LNCaP clone FGC (cell line): ENCODE measurements at regions not wholly inside any gene's neighbourhood (a gene's known extent, or its start where the extent isn't known, plus 50 kb on each side); places are given as distances from the start of the nearest gene placed in this dataset.
"Not testable (repeated sequence)": the region's sequence is repeated elsewhere in the genome, so short reads cannot be mapped to it uniquely, and the experiment has no call there.

Experiments used
- DNase-seq: peaks from one replicate; pipeline ENCODE4 v3.0.0-alpha.2; 2011; ENCODE audit warnings: low read depth
- H3K4me3 ChIP-seq: 2 replicates; pipeline ENCODE4 v1.5.1; 2011; ENCODE audit warnings: mild to moderate bottlenecking, low read depth, low read length, control low read depth
- CTCF ChIP-seq: IDR thresholded peaks from 2 replicates; pipeline ENCODE4 v1.5.1; 2012; ENCODE audit warnings: mild to moderate bottlenecking; ENCODE audit not compliant: control insufficient read depth, insufficient read depth; ENCODE audit errors: extremely low read depth

DNA sequence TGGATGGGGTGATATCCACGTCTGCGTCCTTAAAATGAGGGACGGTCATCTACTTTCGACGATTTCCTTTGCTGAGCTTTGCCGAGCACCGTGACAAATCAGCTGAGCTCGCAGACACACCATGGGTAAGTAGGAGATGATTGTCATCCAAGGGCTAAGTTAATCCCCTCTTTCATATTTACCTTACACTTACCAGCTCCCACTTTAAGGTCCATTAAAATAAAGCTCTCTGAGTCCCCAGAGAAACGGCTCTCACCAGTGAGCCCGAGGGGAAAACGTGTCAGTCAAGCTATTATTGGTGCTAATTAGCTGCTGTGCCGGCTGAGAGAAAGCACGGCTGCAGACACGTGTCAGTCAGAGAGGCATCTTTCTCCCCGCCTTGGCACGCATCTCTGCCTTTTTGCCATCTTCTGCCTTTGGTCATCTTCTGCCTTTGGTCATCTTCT, 72.2 kb downstream of the CRLF2 start:
- no peak for DNase-seq
- TF ChIP-seq CTCF = no peak
- no peak overlapping the region for H3K4me3 ChIP-seq

GRCh38 chrX:1139185-1139500, 73.3 kb downstream of the CRLF2 start:
- no peak overlapping the region for H3K4me3 ChIP-seq
- DNase-seq = no peak
- no peak for TF ChIP-seq CTCF

DNA sequence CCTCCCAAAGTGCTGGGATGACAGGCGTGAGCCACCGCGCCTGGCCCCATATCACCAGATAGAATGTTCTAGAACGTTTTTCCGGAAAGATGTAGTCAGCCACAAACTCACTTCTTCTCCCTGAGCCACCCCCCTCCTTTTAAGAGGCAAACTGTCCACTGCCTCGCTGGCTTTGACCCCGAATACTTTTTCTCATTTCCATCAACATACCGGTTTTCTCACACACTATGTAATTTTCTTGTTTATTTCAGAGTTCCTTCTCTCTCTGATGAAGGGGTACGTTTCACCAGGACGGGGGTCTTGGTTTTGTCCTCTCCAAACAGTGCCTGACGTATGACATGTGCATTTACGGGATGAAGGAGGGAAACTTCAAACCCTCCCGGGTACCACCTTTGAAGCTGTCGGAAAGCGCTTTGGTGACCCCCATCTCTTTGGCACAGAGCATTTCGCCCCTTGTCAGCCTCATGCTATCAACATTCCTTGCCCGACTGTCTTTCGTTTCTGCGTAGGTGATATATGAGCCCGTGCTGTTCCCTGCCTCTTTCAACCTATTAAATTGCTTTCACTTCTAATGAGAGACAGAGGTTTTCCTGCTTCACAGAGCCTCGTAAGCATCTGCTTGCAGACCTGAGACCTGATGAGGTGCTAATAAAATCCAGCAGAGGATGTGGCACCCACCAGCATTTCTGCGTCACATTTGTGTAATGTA, 73.8 kb downstream of the CRLF2 start:
- no peak for TF ChIP-seq CTCF
- H3K4me3 ChIP-seq = no peak overlapping the region
- DNase-seq = no peak

DNA sequence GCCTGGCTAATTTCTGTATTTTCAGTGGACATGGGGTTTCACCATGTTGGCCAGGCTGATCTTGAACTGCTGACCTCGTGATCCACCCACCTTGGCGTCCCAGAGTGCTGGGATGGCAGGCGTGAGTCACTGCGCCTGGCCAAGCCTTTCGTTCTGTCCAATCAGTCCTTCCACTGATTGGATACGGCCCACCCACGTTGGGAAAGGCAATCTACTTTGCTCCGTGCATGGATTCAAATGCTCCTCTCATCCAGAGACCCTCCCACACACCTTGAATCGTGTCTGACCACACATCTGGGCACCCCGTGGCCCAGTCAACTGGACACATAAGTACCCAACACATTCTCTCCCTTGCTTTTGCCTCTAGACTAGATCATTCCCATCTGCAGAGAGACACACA, 74.9 kb downstream of the CRLF2 start:
- DNase-seq = no peak
- no peak for TF ChIP-seq CTCF
- no peak overlapping the region for H3K4me3 ChIP-seq

GRCh38 chrX:1136582-1136981, 75.9 kb downstream of the CRLF2 start:
- H3K4me3 ChIP-seq, DNase-seq: not testable (repeated sequence)

GRCh38 chrX:1134976-1135375, 77.5 kb downstream of the CRLF2 start:
- no peak overlapping the region for H3K4me3 ChIP-seq
- DNase-seq = no peak
- TF ChIP-seq CTCF = no peak

- no peak for TF ChIP-seq CTCF
- H3K4me3 ChIP-seq = no peak overlapping the region
- no peak for DNase-seq
Observed at GRCh38 chrX:1134156-1134555, 78.3 kb downstream of the CRLF2 start.
